GM18858 (cell line): ENCODE measurements at regions not wholly inside any gene's neighbourhood (a gene's known extent, or its start where the extent isn't known, plus 50 kb on each side); places are given as distances from the start of the nearest gene placed in this dataset.
"Not testable (repeated sequence)": the region's sequence is repeated elsewhere in the genome, so short reads cannot be mapped to it uniquely, and the experiment has no call there.

ENCODE experiments used
- ATAC-seq: cut with Tn5 transposase; IDR thresholded peaks from one replicate; pipeline ENCODE4 v1.9.1; 2021; ENCODE audit not compliant: unreplicated experiment

- no peak for ATAC-seq
Observed at GRCh38 chr2:210730672-210731071, 174.3 kb downstream of the CPS1 start.

- not testable (repeated sequence) for ATAC-seq
Observed at GRCh38 chr2:210746826-210747225, 190.4 kb downstream of the CPS1 start.

DNA sequence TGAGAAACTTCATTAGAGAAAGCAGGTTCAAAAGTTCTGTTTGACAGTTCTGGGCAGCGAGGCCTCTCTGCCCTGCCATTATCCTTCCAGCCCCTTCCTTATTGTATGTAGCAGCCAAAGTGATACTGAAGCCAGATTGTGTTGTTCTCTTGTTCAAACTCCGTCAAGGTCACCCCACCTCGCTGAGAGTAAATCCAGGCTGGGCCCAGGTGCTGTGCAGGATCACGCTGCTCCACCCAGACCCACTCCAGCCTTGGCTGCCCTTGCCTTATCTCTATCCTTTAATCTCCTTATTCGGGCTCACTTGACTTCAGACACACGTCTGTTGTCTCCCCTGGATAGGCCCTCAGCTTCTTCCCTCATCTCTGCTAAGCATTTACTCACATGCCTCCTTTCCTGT, 196.1 kb downstream of the CPS1 start:
- ATAC-seq, result no peak

DNA sequence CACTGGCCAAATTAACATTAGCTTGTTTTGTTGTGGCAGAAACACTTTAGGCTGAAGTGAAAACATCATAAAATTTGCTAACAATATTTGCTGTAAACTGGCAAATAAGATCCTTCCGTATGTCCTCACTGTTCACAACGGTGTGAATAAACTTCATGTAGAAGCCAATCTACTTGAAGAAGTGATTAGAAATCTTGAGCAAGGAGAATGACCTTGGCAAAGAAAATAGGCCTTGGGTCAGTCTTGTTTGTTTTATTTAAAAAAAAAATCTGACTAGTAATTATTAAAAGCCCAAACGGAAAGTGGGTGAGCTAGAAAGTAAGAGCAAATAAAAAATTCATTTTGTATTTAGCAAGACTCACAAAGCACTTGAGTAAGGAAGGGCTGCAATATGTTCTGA, 197.0 kb downstream of the CPS1 start:
- no peak for ATAC-seq

GRCh38 chr2:210756855-210757254, 200.5 kb downstream of the CPS1 start:
- ATAC-seq, result no peak

DNA sequence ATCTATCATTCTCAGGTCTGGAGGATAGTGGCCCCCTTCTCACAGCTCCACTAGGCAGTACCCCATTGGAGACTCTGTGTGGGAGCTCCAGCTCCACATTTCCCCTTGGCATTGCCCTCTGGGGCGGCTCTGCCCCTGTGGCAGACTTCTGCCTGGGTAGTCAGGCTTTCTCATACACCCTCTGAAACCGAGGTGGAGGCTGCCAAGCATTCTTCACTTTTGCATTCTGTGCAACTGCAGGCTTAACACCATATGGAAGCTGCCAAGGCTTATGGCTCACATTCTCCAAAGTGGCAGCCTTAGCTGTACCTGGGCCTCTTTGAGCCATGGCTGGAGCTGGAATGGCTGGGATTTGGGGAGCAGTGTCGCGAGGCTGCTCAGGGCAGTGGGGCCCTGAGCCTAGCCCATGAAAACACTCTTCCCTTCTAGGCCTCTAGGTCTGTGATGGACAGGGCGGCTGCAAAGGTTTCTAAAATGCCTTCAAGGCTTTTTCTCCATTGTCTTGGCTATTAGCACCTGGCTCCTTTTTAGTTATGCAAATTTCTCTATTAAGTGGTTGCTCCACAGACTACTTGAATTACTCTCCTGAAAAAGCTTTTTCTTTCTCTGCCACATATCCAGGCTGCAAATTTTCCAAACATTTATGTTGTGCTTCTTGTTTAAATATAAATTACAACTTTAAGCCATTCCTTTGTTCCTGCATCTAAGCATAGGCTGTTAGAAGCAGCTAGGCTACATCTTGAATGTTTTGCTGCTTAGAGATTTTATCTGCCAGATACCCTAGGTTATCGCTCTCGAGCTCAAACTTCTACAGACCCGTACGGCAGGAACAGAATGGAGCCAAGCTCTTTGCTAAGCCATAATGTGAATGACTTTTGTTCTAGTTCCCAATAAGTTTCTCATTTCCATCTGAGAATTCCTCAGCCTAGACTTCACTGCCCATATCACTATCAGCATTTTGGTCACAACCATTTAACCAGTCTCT, 206.5 kb downstream of the CPS1 start:
- no peak for ATAC-seq

DNA sequence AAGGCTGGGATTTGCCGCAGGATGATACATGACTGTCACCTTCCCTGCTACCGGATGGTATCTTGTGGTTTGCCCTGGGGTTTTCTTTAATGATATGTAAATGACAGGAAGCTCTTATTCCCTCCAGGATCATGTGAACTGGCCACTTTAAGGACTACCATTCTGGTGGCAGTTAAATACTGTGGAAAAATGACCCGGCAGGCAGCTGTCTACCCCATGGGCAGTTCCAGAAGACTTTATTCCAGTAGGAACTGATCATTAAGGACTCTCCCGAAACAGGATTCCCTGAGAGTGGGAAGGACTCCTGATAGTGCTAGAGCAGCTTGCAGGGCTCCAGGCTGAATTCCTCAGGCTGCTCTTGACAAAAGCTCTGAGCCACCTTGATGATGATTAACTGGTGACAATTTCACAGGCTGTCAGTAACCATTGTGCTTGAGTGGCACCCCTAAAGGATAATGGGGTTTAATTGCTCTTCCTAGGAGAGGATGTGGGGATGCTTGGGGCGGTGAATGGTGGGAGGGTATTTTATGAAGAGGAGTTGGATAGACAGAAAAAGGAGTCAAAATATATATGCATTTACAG, 212.0 kb downstream of the CPS1 start:
- ATAC-seq, result no peak

DNA sequence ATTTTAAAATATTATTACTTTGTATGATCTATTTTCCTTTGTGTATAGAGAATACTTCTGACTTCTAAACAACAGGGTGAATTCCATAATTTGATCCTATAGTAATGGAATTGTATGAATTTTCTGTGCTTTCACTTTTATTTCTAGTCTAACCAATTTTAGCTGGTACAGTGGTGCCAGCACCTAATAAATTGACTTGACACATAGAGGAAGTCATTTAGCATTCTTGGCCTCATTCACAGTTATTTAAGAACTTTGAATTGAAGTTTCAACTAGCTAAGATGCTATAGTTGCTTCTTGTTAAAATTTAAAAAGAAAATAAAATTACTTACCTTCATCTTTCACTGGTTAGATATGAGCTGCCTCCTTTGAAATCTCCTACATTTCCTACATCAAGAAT, 220.4 kb downstream of the CPS1 start:
- no peak for ATAC-seq

DNA sequence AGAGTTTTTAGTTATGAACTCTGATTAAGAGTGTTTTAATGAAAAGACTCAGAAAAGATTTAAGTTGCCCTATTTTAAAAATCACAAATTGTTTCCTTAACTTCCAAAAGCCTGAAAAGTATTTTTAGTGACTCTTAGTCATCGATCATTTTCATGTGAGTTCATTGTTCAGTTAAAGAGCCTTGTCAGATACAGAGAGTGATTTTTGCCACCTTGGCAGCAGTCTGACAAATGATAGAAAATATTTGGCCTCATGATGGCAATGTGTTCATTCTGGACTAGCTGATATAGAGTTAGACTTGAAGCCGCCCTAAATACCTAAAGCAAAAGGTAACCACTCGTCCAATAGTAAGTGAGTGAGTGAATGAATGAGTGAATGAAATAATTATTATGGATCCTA, 225.8 kb downstream of the CPS1 start:
- no peak for ATAC-seq

GRCh38 chr2:210787831-210788230, 231.4 kb downstream of the CPS1 start:
- ATAC-seq, result not testable (repeated sequence)

DNA sequence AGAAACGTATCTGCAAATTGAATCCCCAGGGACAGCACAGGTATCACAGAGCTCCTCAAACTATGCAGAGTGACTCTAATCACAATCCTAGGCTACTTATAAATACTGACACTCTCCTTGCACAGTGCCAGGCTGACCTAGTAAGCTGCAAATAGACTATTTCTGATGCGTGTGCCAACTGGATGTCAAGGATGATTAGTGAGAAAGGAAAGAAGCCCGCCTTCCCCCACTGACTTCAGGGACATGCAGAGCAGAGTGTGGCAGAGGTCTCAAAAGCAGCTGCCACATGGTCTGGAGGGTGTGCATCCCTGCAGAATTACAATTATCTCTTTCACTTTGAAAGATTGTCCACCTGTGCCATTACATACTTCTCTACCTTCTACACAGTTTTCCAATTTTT, 235.6 kb downstream of the CPS1 start:
- ATAC-seq, result no peak

DNA sequence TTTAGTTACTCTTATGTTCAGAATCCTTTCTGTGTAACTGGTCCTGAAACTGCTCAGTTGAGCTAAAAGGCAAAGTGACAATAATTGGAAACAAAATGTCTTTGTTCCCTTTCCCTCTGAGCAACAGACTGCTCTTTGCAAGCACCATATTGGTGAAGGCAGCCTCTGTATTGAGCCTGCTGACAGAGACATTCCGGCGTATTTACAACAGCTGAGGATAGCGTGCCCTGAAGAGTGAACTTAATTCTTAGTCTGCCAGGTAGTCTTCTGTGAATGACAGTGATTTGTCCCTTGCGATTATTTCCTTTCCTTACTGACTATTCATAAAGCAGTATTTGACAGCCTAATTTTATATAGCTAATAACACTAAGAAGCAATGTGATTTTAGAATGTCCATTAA, 239.1 kb downstream of the CPS1 start:
- ATAC-seq, result no peak

DNA sequence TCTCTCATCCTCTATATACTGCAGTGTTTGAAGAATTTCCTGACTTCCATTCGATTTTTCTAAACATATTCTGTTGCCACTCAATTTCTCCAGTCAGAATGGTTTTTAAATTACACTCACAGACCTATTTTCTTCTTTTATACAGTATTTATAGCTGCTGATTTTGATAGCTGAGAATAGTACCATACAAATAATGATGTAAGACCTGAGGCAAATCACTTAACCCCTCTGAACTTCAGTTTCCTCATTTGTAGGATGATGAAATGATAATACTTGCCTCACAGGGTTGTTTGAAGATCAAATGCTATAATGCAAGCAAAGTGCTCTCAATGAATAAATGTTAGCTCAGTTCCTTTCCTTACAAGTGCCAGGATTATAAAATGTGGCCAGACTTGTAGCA, 241.8 kb downstream of the CPS1 start:
- no peak for ATAC-seq

DNA sequence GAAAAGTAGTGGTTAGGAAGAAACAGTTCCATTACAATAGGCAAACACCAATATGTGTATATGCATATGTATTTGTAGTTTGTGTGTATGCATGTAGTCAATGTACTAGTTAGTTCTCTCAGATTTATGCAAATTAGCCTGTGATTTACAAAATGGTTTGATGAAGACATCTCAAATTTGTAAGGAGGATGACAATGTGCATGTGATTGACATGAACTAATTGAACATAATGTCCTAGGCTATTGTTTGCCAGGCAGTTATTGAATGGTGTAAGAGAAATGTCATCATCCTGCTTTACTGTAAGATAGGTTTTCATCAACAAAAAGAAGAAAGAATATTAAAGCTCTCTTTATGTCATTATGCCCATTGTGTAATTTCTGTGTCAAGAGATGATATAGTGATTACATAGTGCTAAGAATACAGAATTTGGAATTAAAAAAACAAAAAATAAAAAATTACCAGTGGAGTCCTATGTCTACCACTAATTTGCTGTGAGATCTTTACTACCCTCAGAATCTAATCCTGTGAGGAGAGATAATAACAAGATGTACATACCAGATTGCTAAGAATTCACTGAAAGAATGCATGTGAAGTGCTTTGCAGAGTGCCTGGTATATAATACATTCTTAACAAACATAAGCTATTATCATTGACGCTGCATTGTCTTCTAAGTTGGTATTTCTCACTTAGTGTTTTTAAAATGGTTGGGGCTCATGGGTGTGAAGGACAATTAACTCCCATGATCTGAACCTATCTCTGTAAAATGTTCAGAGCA, 258.0 kb downstream of the CPS1 start:
- ATAC-seq, result no peak

DNA sequence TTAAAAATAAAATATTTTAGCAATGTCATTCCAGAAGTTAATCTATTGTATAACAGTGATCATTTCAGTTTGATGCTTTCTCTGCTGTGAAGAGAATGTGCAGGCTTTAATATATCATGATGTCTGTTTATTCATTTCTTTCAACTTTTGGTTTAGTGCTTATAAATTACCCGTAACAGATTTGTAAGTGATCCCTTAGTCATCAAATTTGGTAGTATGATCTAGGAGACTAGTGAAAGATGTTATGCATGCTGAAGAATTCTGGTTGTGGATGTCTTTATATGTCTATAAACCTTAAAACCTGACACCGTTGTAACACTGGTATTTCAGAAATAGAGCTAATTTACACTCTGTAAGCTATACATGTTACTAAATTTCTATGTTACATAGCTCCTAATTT, 260.4 kb downstream of the CPS1 start:
- no peak for ATAC-seq

GRCh38 chr2:210818473-210818872, 262.1 kb downstream of the CPS1 start:
- ATAC-seq, result no peak

DNA sequence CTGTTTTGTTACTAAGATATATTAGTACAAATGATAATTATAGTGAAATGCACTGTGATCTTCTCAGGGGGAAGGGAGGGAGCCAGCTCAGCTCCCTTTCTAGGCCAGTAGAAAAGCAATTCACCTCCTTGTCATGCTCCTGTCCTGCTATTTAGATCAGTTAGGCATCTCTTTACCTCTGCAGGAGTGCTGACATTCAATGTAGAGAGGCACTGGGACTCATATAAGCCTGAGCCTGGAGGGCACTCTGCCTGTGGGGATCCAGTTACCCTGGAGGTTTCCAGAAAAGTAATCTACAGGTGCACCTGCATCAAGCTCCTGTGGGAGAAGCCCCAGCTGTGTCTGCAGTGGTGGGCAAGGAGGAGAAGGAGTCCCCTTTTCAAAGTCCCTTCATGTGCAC, 277.0 kb downstream of the CPS1 start:
- ATAC-seq, result no peak

- no peak for ATAC-seq
Observed at GRCh38 chr2:210839034-210839433, 282.6 kb downstream of the CPS1 start.

DNA sequence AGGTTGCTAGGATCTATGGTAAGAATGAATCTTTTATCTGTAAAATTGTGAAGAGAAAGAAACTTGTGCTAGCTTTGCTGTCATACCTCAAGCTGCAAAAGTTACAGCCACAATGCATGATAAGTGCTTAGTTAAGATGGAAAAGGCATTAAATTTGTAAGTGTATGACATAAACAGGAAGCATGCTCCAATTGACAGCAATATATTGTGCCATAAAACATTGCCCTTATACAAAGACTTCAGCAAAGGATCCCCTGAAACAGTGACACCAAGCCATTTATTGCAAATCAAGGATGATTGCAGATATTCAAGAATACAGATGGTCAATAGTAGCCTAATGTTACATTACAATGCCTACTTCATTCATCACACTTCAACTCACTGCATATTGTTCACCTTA, 283.1 kb downstream of the CPS1 start:
- ATAC-seq, result no peak

- ATAC-seq, result no peak
Observed at GRCh38 chr2:210842896-210843295, 286.5 kb downstream of the CPS1 start.

DNA sequence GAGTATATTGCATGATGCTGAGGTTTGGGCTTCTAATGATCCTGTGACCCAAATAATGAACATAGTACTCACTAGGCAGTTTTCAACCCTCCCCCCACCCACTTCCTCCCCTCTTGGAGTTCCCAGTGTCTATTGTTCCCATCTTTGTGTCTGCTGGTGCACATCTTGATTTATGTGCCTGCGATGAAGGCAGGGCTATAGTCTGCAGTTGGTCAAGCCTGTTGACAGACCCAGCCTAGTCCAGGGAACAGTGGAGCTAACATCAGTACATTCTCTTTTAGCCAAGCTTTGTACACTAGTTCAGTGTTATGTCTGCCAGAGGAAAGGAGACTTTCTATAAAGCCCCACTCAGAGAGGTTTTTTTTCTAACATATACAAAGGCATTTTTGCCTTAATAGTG, 287.6 kb downstream of the CPS1 start:
- ATAC-seq, result no peak

- ATAC-seq, result no peak
Observed at GRCh38 chr2:210859314-210859713, 302.9 kb downstream of the CPS1 start.
